ENCODE measurements at regions not wholly inside any gene's neighbourhood (a gene's known extent, or its start where the extent isn't known, plus 50 kb on each side); places are given as distances from the start of the nearest gene placed in this dataset.

DNA sequence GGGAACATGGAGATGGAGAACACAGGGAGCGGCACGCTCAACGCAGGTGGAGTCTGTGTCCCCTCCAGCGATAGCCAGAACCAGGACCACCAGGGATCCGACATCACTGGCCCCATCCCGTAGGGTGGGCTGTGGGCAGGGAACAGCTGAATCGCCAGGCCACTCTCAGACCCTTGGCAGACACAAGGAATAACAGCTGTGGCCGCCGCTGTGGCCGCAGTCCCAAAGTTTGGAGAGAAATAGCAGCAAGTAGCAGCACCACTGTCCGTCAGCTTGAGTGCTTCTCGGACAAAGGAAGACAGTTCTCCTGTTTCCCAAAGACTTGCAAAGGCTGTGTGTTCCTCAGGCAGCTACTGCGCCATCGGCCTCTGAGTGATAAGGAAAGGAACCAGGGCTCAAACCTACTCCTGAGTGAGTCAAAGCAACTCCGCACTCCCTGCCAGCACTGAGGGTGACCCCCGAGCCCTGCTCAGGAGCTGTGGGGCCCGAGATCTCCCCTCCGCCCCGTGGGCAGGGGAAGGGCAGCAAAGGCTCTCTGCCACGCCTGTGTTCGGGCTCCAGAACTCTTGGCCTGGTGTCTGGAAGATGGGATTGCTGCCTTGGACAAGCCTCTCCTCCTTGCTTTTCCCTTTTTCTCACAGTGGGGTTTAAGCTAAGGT lies 82.3 kb upstream of the FAM20C start:
- Mint-ChIP-seq H3K9me3 (peaks cover 9 to 13% of the 10 kb centered on the region in 2 donors), H3K36me3 (ENCODE audit: insufficient read depth in 2 of 2) (peaks cover 4 to 12% of the 10 kb centered on the region in 2 donors), H3K4me3 (no peak overlapping the region), H3K27me3 (ENCODE audit: low read depth) (peaks cover 35% of the 10 kb centered on the region), H3K4me1 (ENCODE audit: low read depth) (no peaks in the 10 kb centered on the region), H3K27ac (no peak overlapping the region)
- no peak for DNase-seq
- no peak for ATAC-seq (replicated peaks in 1 of 2)

DNA sequence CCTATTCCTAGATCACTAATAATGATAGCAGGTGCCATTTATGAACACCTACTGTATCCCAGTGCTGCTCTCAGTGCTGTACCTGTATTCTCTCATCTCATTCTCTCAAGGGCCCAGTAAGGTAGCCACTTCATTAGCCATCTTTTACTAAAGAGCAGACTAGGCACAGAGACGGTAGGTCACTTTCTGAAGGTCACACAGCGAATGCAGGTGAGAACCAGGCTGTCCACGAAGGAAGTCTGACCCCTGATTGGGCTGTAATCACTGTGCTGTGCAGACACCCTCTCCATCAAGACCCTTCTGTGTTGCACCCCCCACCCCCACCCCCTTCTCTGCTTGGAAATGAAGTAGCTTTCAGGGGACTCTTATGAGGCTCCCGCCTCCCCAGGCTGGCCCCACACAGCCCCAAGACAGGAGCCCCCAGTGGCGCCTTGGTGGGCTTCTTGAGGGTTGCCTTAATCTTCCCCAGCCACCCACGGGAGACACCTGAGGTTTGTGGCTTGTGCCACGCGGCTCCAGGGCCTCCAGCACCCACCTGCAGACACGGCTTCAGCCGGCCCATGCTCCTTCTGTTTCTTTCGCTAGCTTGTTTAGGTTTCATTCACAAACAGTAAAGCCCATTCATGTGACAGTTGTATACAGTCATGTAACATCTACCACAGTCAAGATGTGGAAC lies 81.7 kb upstream of the FAM20C start:
- ATAC-seq (replicated peaks in 1 of 2) = no peak
- H3K27ac Mint-ChIP-seq = no peak overlapping the region
- peaks cover 9 to 13% of the 10 kb centered on the region in 2 donors for H3K9me3 Mint-ChIP-seq
- peaks cover 4 to 12% of the 10 kb centered on the region in 2 donors for H3K36me3 Mint-ChIP-seq (ENCODE audit: insufficient read depth in 2 of 2)
- peaks cover 28% of the 10 kb centered on the region for H3K27me3 Mint-ChIP-seq (ENCODE audit: low read depth)
- no peaks in the 10 kb centered on the region for H3K4me1 Mint-ChIP-seq (ENCODE audit: low read depth)
- H3K4me3 Mint-ChIP-seq = no peak overlapping the region
- DNase-seq = no peak

DNA sequence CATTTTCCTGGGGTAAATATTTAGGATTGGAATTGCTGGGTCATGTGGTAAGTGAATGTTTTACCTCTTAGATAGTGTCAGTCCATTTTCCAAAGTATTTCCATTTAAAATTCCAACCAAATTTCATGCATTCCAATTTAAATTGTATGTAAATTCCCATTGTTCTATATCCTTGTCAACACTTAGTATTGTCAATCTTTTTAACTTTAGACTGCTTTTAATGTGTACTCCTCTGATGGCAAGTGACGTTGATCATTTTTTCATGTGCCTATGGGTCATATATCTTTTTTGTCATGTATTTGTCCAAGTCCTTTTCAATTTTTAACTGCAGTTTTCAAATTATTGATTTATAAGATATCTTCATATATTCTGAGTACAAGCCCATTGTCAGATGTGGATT lies 80.8 kb upstream of the FAM20C start:
- Mint-ChIP-seq H3K27ac (no peak overlapping the region), H3K27me3 (ENCODE audit: low read depth) (peaks cover 24% of the 10 kb centered on the region), H3K9me3 (peaks cover 9 to 13% of the 10 kb centered on the region in 2 donors), H3K36me3 (ENCODE audit: insufficient read depth in 2 of 2) (peaks cover 4 to 12% of the 10 kb centered on the region in 2 donors), H3K4me3 (no peak overlapping the region), H3K4me1 (ENCODE audit: low read depth) (no peaks in the 10 kb centered on the region)
- DNase-seq (no peak), ATAC-seq (replicated peaks in 1 of 2) (no peak)

DNA sequence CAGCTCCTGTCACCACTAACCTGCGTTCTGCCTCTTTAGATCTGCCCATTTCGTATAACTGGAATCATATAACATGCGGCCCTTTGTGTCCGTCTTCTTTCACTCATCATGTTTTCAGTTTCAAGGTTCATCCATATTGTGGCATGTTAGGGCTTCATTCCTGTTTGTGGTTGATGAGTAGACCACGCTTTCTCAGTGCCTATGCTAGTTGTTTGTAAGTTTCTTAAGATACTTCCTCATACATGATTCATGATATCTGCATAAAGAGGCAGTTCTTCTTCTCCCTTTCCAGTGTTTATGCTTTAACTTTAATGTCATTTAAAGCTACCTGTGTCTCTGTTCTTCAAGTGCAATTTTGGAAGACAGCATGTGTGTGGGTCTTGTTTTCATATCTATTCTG lies 79.5 kb upstream of the FAM20C start:
- Mint-ChIP-seq H3K27ac (no peak overlapping the region), H3K27me3 (ENCODE audit: low read depth) (peaks cover 24% of the 10 kb centered on the region), H3K4me1 (ENCODE audit: low read depth) (no peaks in the 10 kb centered on the region), H3K36me3 (ENCODE audit: insufficient read depth in 2 of 2) (peaks cover 4 to 12% of the 10 kb centered on the region in 2 donors), H3K9me3 (peaks cover 9 to 13% of the 10 kb centered on the region in 2 donors), H3K4me3 (no peak overlapping the region)
- peak in 1 of 2 donors; percentile 36 for ATAC-seq (replicated peaks in 1 of 2)
- DNase-seq = no peak

DNA sequence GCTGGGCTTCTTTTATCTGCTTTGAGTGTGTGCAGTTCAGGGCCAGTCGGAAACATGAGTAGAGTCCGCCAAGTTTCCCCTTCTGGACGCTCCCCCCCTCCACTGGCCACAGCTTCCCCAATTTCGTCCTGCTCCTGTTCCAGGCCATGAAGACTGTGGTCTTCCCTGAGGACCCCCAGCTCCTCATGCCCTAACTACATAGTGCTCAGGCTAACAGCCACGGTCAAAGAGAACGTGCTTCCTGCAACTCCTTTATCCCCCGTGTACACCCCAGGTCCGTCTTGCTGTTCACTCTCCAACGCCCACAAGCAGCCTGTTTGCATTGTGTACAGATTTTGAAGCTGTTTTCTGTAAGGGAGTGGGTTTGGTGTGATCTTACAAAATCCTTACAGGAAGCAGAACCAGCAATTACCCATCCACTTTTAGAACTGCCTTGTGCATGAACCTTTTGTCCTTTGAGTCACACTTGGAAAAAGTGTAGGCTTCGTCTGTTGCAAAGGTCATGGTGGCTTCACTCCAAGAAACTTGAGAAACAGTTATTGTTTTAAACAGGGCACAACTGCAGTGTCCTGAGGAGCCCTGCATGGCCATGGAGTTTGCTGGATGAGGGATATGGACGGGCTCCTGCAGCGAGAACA lies 77.0 kb upstream of the FAM20C start:
- Mint-ChIP-seq H3K36me3 (ENCODE audit: insufficient read depth in 2 of 2) (peaks cover 4 to 12% of the 10 kb centered on the region in 2 donors), H3K27ac (no peak overlapping the region), H3K9me3 (peaks cover 9 to 13% of the 10 kb centered on the region in 2 donors), H3K27me3 (ENCODE audit: low read depth) (peaks cover 29% of the 10 kb centered on the region), H3K4me3 (no peak overlapping the region), H3K4me1 (ENCODE audit: low read depth) (no peaks in the 10 kb centered on the region)
- DNase-seq (no peak), ATAC-seq (replicated peaks in 1 of 2) (no peak)

DNA sequence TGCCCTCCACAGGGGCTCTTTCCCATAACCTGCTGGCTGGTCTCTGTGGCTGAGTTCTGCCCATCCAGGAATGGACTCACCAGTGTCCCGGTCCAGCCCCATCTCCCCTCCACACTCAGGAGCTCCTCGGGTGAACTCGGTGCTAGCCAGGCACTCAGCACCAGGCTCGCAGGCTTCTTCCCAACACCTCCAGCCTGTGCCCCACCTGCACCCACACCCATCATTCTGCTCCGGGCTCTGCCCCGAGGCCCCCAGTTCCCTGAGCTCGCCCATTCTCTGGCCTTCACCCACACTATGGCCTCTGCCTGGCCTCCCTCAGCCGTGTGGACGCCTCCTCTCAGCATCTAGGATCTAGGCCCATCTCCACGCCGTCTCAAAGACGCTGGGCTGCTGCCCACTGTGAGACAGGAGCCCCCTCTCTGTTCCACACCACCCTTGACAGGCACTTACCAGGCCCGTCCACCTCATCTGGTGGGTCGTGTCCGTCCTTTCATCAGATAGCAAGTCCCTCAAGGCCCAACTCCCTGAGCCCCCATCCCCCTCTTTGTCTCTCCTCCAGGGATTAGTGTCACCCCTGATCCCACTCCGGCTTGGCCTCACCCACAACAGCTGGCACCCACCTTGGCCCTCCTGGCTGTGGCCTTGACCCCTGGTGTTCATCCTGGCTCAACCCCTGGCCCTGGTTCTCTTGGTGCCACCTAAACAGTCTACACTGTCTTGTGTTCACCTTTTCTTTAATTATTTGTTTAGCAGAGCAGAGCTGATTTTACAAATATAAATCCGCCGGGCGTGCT lies 76.0 kb upstream of the FAM20C start:
- no peak overlapping the region for H3K27ac Mint-ChIP-seq
- no peak for DNase-seq
- ATAC-seq (replicated peaks in 1 of 2) = no peak
- H3K4me1 Mint-ChIP-seq (ENCODE audit: low read depth) = no peaks in the 10 kb centered on the region
- H3K27me3 Mint-ChIP-seq (ENCODE audit: low read depth) = peaks cover 29% of the 10 kb centered on the region
- H3K9me3 Mint-ChIP-seq = peaks cover 9 to 13% of the 10 kb centered on the region in 2 donors
- no peak overlapping the region for H3K4me3 Mint-ChIP-seq
- peaks cover 4 to 12% of the 10 kb centered on the region in 2 donors for H3K36me3 Mint-ChIP-seq (ENCODE audit: insufficient read depth in 2 of 2)

DNA sequence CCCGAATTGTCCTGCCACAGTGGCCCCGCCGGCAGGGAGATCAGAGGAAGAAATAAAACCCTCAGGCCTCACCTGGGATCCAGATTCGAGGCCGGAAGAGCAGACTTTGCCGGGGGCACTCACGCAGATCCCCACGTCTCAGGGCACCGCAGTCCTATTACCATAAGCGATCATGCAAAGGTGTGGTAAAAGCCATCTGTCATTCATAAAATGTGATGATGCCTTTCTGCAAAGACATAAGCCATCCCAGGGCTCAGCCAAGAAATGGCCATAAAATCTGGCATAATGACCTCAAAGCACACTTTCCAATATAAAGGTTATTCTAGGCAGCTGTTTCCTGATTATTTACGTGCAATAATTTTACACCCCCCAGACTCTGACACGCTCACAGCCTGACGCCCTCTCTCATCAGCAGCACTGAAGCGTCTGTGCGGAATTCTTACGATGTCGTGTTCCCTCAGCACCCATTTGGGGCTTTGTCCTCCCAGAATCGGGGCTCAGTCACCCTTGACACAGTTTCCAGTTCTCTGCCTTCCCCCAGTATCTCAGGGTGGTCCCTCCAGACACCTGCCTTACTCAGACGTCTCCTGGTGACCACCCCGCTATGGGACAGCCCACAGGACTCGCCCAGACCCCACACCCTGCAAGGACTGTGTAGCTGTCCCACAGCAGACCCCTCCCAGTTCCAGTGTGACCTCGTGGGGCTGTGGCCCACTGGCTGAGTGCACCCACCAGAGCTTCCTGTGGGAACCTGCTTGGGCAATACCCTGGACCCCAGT lies 74.3 kb upstream of the FAM20C start:
- ATAC-seq (replicated peaks in 1 of 2) = no peak
- peaks cover 6 to 11% of the 10 kb centered on the region in 2 donors for H3K9me3 Mint-ChIP-seq

DNA sequence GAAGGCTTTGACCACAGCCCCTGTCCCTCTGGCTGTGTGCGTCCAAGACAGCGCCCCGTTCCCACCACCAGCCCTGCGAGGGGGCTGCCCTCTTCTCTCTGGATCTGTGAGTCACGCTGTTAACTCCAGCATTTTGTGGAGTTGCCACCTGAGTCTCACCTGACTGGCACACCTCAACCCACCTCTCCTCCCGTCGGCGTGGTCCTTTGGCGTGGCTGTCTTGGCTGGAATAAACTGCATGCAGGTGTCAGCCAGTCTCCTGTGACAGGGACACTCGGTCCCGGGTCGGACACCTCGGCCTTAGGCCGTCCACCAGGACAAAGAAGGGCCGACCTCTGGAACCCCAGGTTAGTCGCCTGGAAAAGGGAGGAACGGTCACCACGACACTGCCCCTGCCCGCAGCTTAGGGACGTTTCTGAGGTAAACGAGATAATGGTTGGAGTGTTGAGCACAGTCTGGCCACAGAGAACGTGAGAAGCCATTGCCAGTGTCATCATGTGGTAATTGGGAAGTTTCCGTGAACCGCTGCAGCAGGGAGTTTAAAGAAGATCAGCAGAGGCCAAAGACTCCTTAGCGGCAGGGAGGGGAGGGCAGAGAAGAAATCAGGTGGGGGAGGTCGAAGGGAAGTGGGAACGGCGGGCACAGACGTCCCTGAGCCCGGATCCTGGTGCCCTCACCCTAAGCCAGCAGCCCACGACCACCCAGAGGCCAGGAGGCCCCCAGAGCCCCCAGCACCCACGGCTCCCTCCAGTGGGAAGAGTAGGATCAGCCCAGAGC lies 73.6 kb upstream of the FAM20C start:
- H3K36me3 Mint-ChIP-seq (ENCODE audit: insufficient read depth in 2 of 2) = peaks cover under 1 to 4% of the 10 kb centered on the region in 2 donors
- H3K4me3 Mint-ChIP-seq = no peak overlapping the region
- H3K4me1 Mint-ChIP-seq (ENCODE audit: low read depth) = no peaks in the 10 kb centered on the region
- no peak overlapping the region for H3K27ac Mint-ChIP-seq
- ATAC-seq (replicated peaks in 1 of 2) (no peak), DNase-seq (no peak)
- H3K9me3 Mint-ChIP-seq = peaks cover 6% of the 10 kb centered on the region in 2 donors
- peaks cover 12% of the 10 kb centered on the region for H3K27me3 Mint-ChIP-seq (ENCODE audit: low read depth)

More for the DNA sequence above, 74.3 kb upstream of the FAM20C start:
- DNase-seq = no peak
- H3K4me3 Mint-ChIP-seq = no peak overlapping the region
- H3K27me3 Mint-ChIP-seq (ENCODE audit: low read depth) = peaks cover 18% of the 10 kb centered on the region
- no peak overlapping the region for H3K27ac Mint-ChIP-seq
- H3K36me3 Mint-ChIP-seq (ENCODE audit: insufficient read depth in 2 of 2) = peaks cover 4 to 8% of the 10 kb centered on the region in 2 donors
- no peaks in the 10 kb centered on the region for H3K4me1 Mint-ChIP-seq (ENCODE audit: low read depth)

DNA sequence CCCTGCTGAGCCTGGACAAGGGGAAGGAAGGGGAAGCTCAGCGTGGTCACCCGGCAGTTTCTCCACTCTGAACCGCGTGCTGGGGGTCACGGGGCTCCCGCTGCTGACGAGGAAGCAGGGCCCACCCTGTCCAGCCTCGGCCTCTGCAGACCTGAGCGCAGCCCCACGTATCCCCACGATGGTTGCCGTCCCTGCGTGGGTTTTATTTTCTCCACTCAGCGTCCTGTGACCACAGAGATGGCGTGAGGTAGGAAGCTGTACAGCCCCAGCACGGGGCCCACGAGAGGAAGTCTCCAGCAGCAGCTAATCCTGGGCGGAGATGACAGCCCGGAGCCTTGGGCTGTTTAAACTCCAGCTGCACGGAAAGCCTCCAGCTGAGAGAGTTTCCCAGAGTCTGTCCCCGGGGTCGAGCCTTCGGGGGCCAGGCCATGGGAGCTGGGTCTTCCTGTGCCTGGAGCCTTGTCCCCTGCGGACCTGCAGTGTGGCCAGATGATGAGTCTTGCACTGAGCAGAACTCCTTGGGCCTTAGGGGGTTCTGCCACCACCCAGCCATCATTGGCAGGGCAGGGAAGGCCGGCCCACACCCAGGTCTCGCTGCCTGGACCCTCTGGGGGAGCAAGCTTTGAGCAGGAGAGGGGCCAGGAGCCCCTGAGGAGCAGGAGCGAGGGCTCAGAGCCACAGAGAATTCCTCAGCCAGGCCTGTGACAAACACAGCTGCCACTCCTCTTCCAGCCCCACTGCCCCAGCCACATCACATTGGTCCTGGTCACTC lies 72.8 kb upstream of the FAM20C start:
- Mint-ChIP-seq H3K27me3 (ENCODE audit: low read depth) (peaks cover 5% of the 10 kb centered on the region), H3K4me3 (no peak overlapping the region), H3K9me3 (peaks cover 1 to 2% of the 10 kb centered on the region in 2 donors), H3K27ac (no peak overlapping the region), H3K4me1 (ENCODE audit: low read depth) (no peaks in the 10 kb centered on the region), H3K36me3 (ENCODE audit: insufficient read depth in 2 of 2) (peaks cover 0 to 1% of the 10 kb centered on the region in 2 donors)
- DNase-seq (no peak), ATAC-seq (replicated peaks in 1 of 2) (no peak)

DNA sequence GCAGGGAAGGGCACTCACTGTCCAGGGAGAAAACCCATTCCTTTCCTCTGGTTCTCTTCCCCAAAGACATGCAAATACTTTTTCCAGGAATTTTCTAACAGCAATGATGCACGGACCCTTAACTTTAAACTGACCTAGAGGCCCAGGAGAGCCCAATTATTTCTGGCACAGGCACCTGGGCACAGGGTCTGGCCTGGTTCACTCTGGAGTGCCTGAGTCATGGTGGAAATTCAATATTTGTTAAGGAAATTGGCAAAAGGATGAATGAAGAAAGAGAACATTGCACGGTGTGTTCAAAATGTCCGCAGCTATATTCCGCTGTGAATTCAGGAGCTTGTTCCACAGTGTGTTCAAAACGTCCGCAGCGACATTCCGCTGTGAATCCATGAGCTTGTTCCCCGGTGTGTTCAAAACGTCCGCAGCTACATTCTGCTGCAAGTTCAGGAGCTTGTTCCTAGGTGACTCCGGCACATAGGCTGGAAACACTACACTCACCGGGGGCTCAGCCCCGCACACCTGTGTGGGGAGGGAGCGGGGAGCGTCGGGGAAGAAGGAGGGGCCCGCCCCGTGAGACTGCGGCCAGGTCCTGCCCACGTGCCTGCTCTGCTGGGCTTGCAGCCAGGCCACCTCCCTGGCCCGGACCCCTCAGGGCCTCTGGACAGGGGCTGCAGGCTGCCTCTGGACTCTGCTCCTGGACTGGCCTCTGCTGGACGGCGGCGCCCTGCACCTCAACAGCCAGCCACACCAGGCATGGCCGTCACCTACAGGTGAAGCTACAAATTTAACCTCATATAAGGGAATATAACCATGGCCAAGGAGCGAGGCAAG lies 72.0 kb upstream of the FAM20C start:
- H3K36me3 Mint-ChIP-seq (ENCODE audit: insufficient read depth in 2 of 2) = no peaks in the 10 kb centered on the region
- H3K27ac Mint-ChIP-seq = no peak overlapping the region
- peaks cover 5% of the 10 kb centered on the region for H3K27me3 Mint-ChIP-seq (ENCODE audit: low read depth)
- no peak overlapping the region for H3K4me3 Mint-ChIP-seq
- ATAC-seq (replicated peaks in 1 of 2) (no peak), DNase-seq (no peak)
- no peaks in the 10 kb centered on the region for H3K9me3 Mint-ChIP-seq
- H3K4me1 Mint-ChIP-seq (ENCODE audit: low read depth) = no peaks in the 10 kb centered on the region

Data from activated T-cell treated with anti-CD3 and anti-CD28 coated beads, Interleukin-2, amount 50 U/mL, for 72 hours (primary cell).